Mesenchymal stem cell (in vitro differentiated cells and primary cell): ENCODE measurements at regions not wholly inside any gene's neighbourhood (a gene's known extent, or its start where the extent isn't known, plus 50 kb on each side); places are given as distances from the start of the nearest gene placed in this dataset.

Experiments
- DNase-seq: peaks from one replicate; pipeline ENCODE4 v3.0.0-alpha.2; 2013
- H2AFZ ChIP-seq: one replicate; pipeline ENCODE4 v1.6.1; 2013; ENCODE audit warnings: low read depth, mild to moderate bottlenecking, control low read depth, inconsistent platforms, low read length, moderate library complexity
- H2AK5ac ChIP-seq: 2 replicates; pipeline ENCODE4 v1.6.1; 2013; ENCODE audit warnings: low read length, moderate library complexity, mild to moderate bottlenecking, inconsistent platforms; ENCODE audit not compliant: severe bottlenecking
- H2BK120ac ChIP-seq: one replicate; pipeline ENCODE4 v1.6.1; 2013; ENCODE audit warnings: low read depth, mild to moderate bottlenecking, inconsistent platforms, low read length, moderate library complexity
- H2BK12ac ChIP-seq, 2 experiments: one replicate each; pipeline ENCODE4 v1.6.1; 2013; ENCODE audit warnings: inconsistent platforms in 2 of 2, low read length in 2 of 2, mild to moderate bottlenecking in 2 of 2, moderate library complexity in 2 of 2, control low read depth in 1 of 2
- H2BK15ac ChIP-seq: one replicate; pipeline ENCODE4 v1.6.1; 2013; ENCODE audit warnings: mild to moderate bottlenecking, low read depth, inconsistent platforms; ENCODE audit not compliant: poor library complexity, severe bottlenecking
- H2BK5ac ChIP-seq: 2 replicates; pipeline ENCODE4 v1.6.1; 2013; ENCODE audit warnings: low read depth, mild to moderate bottlenecking, low read length, control low read depth, inconsistent platforms; ENCODE audit not compliant: poor library complexity, severe bottlenecking
- H3K14ac ChIP-seq, 2 experiments: one replicate each; pipeline ENCODE4 v1.6.1; 2013; ENCODE audit warnings: inconsistent platforms in 2 of 2, low read length in 2 of 2, control low read depth in 1 of 2, mild to moderate bottlenecking in 1 of 2, moderate library complexity in 1 of 2
- H3K18ac ChIP-seq, 2 experiments: one replicate each; pipeline ENCODE4 v1.6.1; 2013; ENCODE audit warnings: inconsistent platforms in 2 of 2, low read length in 2 of 2, control low read depth in 1 of 2, low read depth in 1 of 2, mild to moderate bottlenecking in 1 of 2
- H3K23ac ChIP-seq, 2 experiments: one replicate each; pipeline ENCODE4 v1.6.1; 2013; ENCODE audit warnings: inconsistent platforms in 2 of 2, low read length in 2 of 2, mild to moderate bottlenecking in 2 of 2, moderate library complexity in 2 of 2, control low read depth in 1 of 2
- H3K27ac ChIP-seq: 2 replicates; pipeline ENCODE4 v1.5.1; 2013; ENCODE audit warnings: mild to moderate bottlenecking, moderate library complexity, low read length, control low read depth, inconsistent platforms; ENCODE audit not compliant: poor library complexity, severe bottlenecking
- H3K27me3 ChIP-seq, 2 experiments: 2 replicates each; pipeline versions ENCODE4 v1.6.1 to v1.7.0; 2013; ENCODE audit warnings: low read length in 2 of 2, mild to moderate bottlenecking in 2 of 2, moderate library complexity in 2 of 2, control low read depth in 1 of 2, inconsistent platforms in 1 of 2; ENCODE audit not compliant: control insufficient read depth in 1 of 2, insufficient read depth in 1 of 2
- H3K36me3 ChIP-seq, 2 experiments: 2 replicates each; pipeline versions ENCODE4 v1.6.1 to v1.7.0; 2013; ENCODE audit warnings: low read length in 2 of 2, control low read depth in 1 of 2, inconsistent platforms in 1 of 2, low read depth in 1 of 2, mild to moderate bottlenecking in 1 of 2; ENCODE audit not compliant: insufficient read depth in 2 of 2, control insufficient read depth in 1 of 2
- H3K4ac ChIP-seq, 2 experiments: one replicate each; pipeline ENCODE4 v1.6.1; 2013; ENCODE audit warnings: inconsistent platforms in 2 of 2, low read length in 2 of 2, mild to moderate bottlenecking in 2 of 2, moderate library complexity in 2 of 2, control low read depth in 1 of 2, low read depth in 1 of 2
- H3K4me1 ChIP-seq: 2 replicates; pipeline ENCODE4 v1.6.1; 2013; ENCODE audit warnings: low read depth, low read length, control low read depth; ENCODE audit not compliant: control insufficient read depth, insufficient read depth
- H3K4me2 ChIP-seq: 2 replicates; pipeline ENCODE4 v1.6.1; 2013; ENCODE audit warnings: low read length, mild to moderate bottlenecking, inconsistent platforms; ENCODE audit not compliant: poor library complexity, severe bottlenecking
- H3K4me3 ChIP-seq, 2 experiments: 2 replicates each; pipeline versions ENCODE4 v1.5.1 to v1.7.0; 2013; ENCODE audit warnings: low read length in 2 of 2, mild to moderate bottlenecking in 2 of 2, control low read depth in 1 of 2, low read depth in 1 of 2; ENCODE audit not compliant: insufficient read depth in 1 of 2
- H3K79me1 ChIP-seq: replicated peaks from 2 replicates; pipeline ENCODE4 v1.6.1; 2013; ENCODE audit warnings: mild to moderate bottlenecking, control low read depth, low read length, inconsistent platforms; ENCODE audit not compliant: poor library complexity, severe bottlenecking
- H3K9ac ChIP-seq: 2 replicates; pipeline ENCODE4 v1.7.0; 2013; ENCODE audit warnings: mild to moderate bottlenecking, low read length, moderate library complexity
- H3K9me3 ChIP-seq: 2 replicates; pipeline ENCODE4 v1.7.0; 2013; ENCODE audit warnings: mild to moderate bottlenecking, low read length; ENCODE audit not compliant: control insufficient read depth
- H4K8ac ChIP-seq: one replicate; pipeline ENCODE4 v1.6.1; 2013; ENCODE audit warnings: inconsistent platforms, mild to moderate bottlenecking, low read length, moderate library complexity
- H4K91ac ChIP-seq: one replicate; pipeline ENCODE4 v1.6.1; 2013; ENCODE audit warnings: mild to moderate bottlenecking, low read length, inconsistent platforms
- WGBS: methylation state at CpG from one replicate; pipeline ENCODE4 v1.1.7; 2013; ENCODE audit warnings: mixed read lengths; 5-methylcytosine and 5-hydroxymethylcytosine counted together

DNA sequence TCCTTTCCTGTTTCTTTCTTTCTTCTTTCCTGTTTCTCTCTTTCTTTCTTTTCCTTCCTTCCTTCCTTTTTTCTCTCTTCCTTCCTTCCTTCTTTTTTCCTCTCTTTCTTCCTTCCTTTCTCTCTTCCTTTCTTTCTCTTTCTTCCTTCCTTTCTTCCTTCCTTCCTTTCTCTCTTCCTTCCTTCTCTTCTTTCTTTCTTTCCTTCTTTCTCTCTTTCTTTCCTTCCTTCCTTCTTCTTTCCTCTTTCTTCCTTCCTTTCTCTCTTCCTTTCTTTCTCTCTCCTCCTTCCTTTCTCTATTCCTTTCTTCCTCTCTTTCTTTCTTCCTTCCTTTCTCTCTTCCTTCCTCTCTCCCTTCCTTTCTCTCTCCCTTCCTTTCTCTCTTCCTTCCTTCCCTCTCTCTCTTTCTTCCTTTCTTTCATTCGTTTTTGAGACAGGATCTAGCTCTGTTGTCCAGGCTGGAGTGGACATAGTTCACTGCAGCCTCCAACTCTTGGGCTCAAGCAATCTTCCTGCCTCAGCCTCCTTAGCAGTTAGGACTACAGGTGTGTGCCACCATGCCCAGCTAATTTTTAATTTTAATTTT is 170.8 kb upstream of the GMDS start:
- Histone ChIP-seq H3K4me1 (peaks cover 1% of the 10 kb centered on the region), H2BK120ac (no peak overlapping the region), H3K18ac (no peak overlapping the region), H2AK5ac (no peak overlapping the region), H3K36me3 (no peaks in the 10 kb centered on the region), H3K14ac (no peak overlapping the region), H2AFZ (no peak overlapping the region), H3K4me3 (no peak overlapping the region), H3K9ac (no peak overlapping the region), H3K4me2 (no peak overlapping the region), H2BK12ac (no peak overlapping the region), H2BK15ac (no peak overlapping the region), H3K23ac (no peak overlapping the region), H3K79me1 (no peaks in the 10 kb centered on the region), H4K8ac (no peak overlapping the region), H4K91ac (no peak overlapping the region), H3K9me3 (no peaks in the 10 kb centered on the region), H3K4ac (no peak overlapping the region), H3K27me3 (no peaks in the 10 kb centered on the region), H3K27ac (no peak overlapping the region), H2BK5ac (no peak overlapping the region)
- WGBS, result 57% methylated on average over 1 of the region's 1 CpG
- no peak for DNase-seq

DNA sequence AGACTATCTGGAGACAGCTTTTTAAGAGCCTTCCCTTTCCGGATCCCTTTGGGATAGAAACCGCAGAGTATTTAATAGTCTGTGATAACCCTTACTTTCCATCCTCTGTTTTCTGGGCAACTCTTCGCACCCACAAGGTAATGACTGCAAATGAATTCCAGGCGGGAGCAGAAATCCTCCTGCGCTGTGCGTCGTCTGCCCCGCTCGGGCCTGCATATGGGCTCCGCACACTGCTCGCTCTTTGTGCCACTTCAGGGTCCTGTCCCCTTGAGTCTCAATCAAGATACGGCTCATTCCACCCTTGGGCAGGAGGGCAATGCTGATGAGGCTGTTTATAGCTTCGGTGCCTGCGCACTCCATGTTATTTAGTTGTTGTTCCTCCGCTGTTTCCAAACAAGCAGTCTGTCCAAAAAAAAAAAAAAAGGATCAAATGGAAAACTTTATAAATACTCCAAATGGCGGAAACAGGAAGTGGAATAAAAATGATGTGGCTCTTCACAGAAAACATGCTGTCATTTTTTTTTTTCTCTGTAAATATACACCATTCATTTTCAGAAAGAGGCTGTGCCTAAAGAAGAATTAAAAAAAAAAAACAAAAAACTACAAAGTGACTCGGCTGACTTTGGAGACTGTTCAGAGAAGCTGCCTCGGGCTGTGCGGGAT is 169.6 kb upstream of the GMDS start:
- Histone ChIP-seq H3K9ac (no peak overlapping the region), H3K18ac (no peak overlapping the region), H2BK120ac (no peak overlapping the region), H4K91ac (no peak overlapping the region), H3K9me3 (no peaks in the 10 kb centered on the region), H4K8ac (no peak overlapping the region), H2AK5ac (no peak overlapping the region), H3K27ac (no peak overlapping the region), H3K36me3 (no peaks in the 10 kb centered on the region), H3K4ac (no peak overlapping the region), H2BK12ac (no peak overlapping the region), H2AFZ (no peak overlapping the region), H2BK15ac (no peak overlapping the region), H2BK5ac (no peak overlapping the region), H3K27me3 (no peaks in the 10 kb centered on the region), H3K4me3 (no peak overlapping the region), H3K4me2 (no peak overlapping the region), H3K79me1 (no peaks in the 10 kb centered on the region), H3K4me1 (peaks cover 1% of the 10 kb centered on the region), H3K23ac (no peak overlapping the region), H3K14ac (no peak overlapping the region)
- 94% methylated on average over 18 of the region's 19 CpGs for WGBS
- no peak for DNase-seq

DNA sequence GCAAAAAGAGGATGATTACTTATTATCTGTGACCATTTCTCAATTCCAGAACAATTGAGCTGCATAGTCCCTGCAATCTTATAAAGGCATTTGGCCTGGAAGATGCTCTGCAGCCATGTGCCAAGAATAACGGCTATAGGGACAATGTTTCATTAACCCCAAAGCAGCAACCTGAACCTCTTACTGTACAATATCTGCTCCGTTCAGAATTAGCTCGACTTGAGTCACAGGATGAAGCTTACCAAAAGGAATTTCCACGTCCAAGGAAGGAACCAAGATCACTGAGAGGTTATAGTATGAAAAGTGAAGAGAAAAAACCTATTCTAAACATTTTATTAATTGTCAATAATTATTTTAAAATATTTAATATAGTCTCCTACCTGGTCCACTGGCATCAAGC is 167.3 kb upstream of the GMDS start:
- H4K91ac ChIP-seq, result no peak overlapping the region
- H2AK5ac ChIP-seq, result no peak overlapping the region
- no peak overlapping the region for H2BK120ac ChIP-seq
- H3K79me1 ChIP-seq, result no peaks in the 10 kb centered on the region
- no peak overlapping the region for H2AFZ ChIP-seq
- H3K23ac ChIP-seq, result no peak overlapping the region
- H3K18ac ChIP-seq, result no peak overlapping the region
- H3K9me3 ChIP-seq, result no peaks in the 10 kb centered on the region
- no peak overlapping the region for H2BK12ac ChIP-seq
- H3K14ac ChIP-seq, result no peak overlapping the region
- H3K4ac ChIP-seq, result no peak overlapping the region
- no peak overlapping the region for H2BK15ac ChIP-seq
- no peak overlapping the region for H2BK5ac ChIP-seq
- H3K4me3 ChIP-seq, result no peak overlapping the region
- DNase-seq, result no peak
- no peak overlapping the region for H3K27ac ChIP-seq
- WGBS, result 58% methylated on average over 1 of the region's 4 CpGs
- H3K4me2 ChIP-seq, result no peak overlapping the region
- H4K8ac ChIP-seq, result no peak overlapping the region
- peaks cover 1% of the 10 kb centered on the region for H3K4me1 ChIP-seq
- H3K27me3 ChIP-seq, result no peaks in the 10 kb centered on the region
- no peak overlapping the region for H3K9ac ChIP-seq
- no peaks in the 10 kb centered on the region for H3K36me3 ChIP-seq

DNA sequence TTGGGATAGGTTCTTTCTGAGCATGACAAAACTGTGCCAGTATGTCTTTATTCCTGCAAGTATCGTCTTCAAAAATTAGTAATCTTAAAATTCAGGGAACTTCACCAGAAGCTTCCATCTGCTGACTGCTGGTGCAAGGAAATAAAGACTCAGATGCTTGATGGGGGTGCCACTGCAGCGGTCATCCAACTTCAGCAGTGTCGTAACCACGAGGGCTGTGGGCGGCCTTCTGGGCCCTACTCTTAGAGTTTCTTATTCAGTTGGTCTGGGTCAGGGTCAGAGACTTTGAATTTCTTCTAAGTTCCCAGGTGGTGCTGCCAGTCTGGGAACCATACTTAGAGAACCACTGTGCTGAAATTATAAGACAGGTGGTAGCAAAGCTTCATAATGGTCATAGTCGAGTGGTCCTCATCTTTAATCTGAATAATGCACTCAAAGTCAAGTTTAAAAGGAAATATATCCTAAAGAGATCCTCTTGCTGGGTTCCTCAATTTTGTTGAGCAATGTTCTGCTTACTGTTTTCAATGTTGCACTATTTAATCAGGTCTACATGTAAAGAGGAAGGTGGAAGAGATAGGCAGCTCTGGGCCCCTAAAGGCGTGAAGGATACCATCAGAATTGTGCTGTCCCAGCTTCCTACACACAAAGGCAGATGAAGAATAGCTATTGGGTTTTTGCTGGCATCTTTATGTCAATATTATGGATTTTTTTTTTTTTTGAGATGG is 165.4 kb upstream of the GMDS start:
- no peak overlapping the region for H3K14ac ChIP-seq
- H2BK15ac ChIP-seq, result no peak overlapping the region
- H2AFZ ChIP-seq, result no peak overlapping the region
- H2BK120ac ChIP-seq, result no peak overlapping the region
- H3K79me1 ChIP-seq, result no peaks in the 10 kb centered on the region
- H3K4me1 ChIP-seq, result peaks cover 1% of the 10 kb centered on the region
- 87% methylated on average over 7 of the region's 7 CpGs for WGBS
- no peak overlapping the region for H4K91ac ChIP-seq
- H3K4me3 ChIP-seq, result no peak overlapping the region
- no peak overlapping the region for H2BK5ac ChIP-seq
- no peaks in the 10 kb centered on the region for H3K36me3 ChIP-seq
- no peak overlapping the region for H3K27ac ChIP-seq
- H3K9me3 ChIP-seq, result no peaks in the 10 kb centered on the region
- H2BK12ac ChIP-seq, result no peak overlapping the region
- H3K27me3 ChIP-seq, result no peaks in the 10 kb centered on the region
- no peak overlapping the region for H3K18ac ChIP-seq
- no peak for DNase-seq
- H4K8ac ChIP-seq, result no peak overlapping the region
- H3K23ac ChIP-seq, result no peak overlapping the region
- no peak overlapping the region for H3K4me2 ChIP-seq
- no peak overlapping the region for H3K4ac ChIP-seq
- no peak overlapping the region for H3K9ac ChIP-seq
- no peak overlapping the region for H2AK5ac ChIP-seq
